Stimulated activated CD4-positive, alpha-beta T cell treated with anti-CD3 and anti-CD28 coated beads, Interleukin-15, amount 100 ng/mL, for 48 hours (primary cell): ENCODE measurements at regions not wholly inside any gene's neighbourhood (a gene's known extent, or its start where the extent isn't known, plus 50 kb on each side); places are given as distances from the start of the nearest gene placed in this dataset.

Source experiments
- DNase-seq, 2 donors: peaks; one replicate each; pipeline ENCODE4 v3.0.0-alpha.2; 2020; ENCODE audit warnings: low read depth in 2 of 2

GRCh38 chr14:38848243-38848935, 254.6 kb downstream of the SEC23A start:
- DNase-seq = no peak

- no peak for DNase-seq
These were observed 255.9 kb downstream of the SEC23A start for GRCh38 chr14:38847161-38847560.

GRCh38 chr14:38839694-38840365, 263.2 kb downstream of the SEC23A start:
- no peak for DNase-seq

GRCh38 chr14:38838979-38839323, 264.1 kb downstream of the SEC23A start:
- DNase-seq = no peak

GRCh38 chr14:38838049-38838978, 264.7 kb downstream of the SEC23A start:
- DNase-seq = no peak

- DNase-seq = no peak
These were observed 265.5 kb downstream of the SEC23A start for GRCh38 chr14:38837343-38838048.

GRCh38 chr14:38836539-38836938, 266.5 kb downstream of the SEC23A start:
- no peak for DNase-seq

GRCh38 chr14:38835874-38836273, 267.2 kb downstream of the SEC23A start:
- DNase-seq = no peak

- DNase-seq = no peak
These were observed 274.7 kb downstream of the SEC23A start for GRCh38 chr14:38828183-38828827.

- no peak for DNase-seq
These were observed 278.3 kb downstream of the SEC23A start for GRCh38 chr14:38824706-38825105.

- DNase-seq = no peak
These were observed 284.5 kb downstream of the SEC23A start for GRCh38 chr14:38818555-38818954.

GRCh38 chr14:38808734-38809455, 294.1 kb downstream of the SEC23A start:
- DNase-seq = no peak

GRCh38 chr14:38799671-38800070, 303.4 kb downstream of the SEC23A start:
- DNase-seq = no peak

GRCh38 chr14:38794677-38795076, 308.4 kb downstream of the SEC23A start:
- no peak for DNase-seq

- DNase-seq = no peak
These were observed 311.2 kb downstream of the SEC23A start for GRCh38 chr14:38791862-38792261.

GRCh38 chr14:38790916-38791315, 312.1 kb downstream of the SEC23A start:
- no peak for DNase-seq

GRCh38 chr14:38789805-38790204, 313.2 kb downstream of the SEC23A start:
- no peak for DNase-seq

- DNase-seq = no peak
These were observed 315.0 kb downstream of the SEC23A start for GRCh38 chr14:38788060-38788459.

GRCh38 chr14:38786921-38787320, 316.1 kb downstream of the SEC23A start:
- no peak for DNase-seq

GRCh38 chr14:38777401-38777800, 325.6 kb downstream of the SEC23A start:
- no peak for DNase-seq

GRCh38 chr14:38775986-38776385, 327.0 kb downstream of the SEC23A start:
- DNase-seq = no peak
